Stomach smooth muscle (tissue), 2 donors: ENCODE measurements at regions not wholly inside any gene's neighbourhood (a gene's known extent, or its start where the extent isn't known, plus 50 kb on each side); places are given as distances from the start of the nearest gene placed in this dataset.

Experiments
- H3K27ac ChIP-seq: one replicate; pipeline ENCODE4 v1.7.0; 2013; ENCODE audit warnings: mild to moderate bottlenecking, low read length, inconsistent platforms
- H3K27me3 ChIP-seq, 2 donors: one replicate each; pipeline ENCODE4 v1.7.0; 2013; ENCODE audit warnings: low read length in 2 of 2; ENCODE audit not compliant: insufficient read depth in 2 of 2, control insufficient read depth in 1 of 2
- H3K36me3 ChIP-seq, 2 donors: one replicate each; pipeline ENCODE4 v1.7.0; 2013; ENCODE audit warnings: low read length in 2 of 2; ENCODE audit not compliant: control insufficient read depth in 2 of 2, insufficient read depth in 2 of 2
- H3K4me1 ChIP-seq: one replicate; pipeline ENCODE4 v1.7.0; 2013; ENCODE audit warnings: low read length; ENCODE audit not compliant: control insufficient read depth, insufficient read depth
- H3K4me3 ChIP-seq, 2 donors: one replicate each; pipeline ENCODE4 v1.7.0; 2013; ENCODE audit warnings: low read length in 2 of 2
- H3K9ac ChIP-seq, 2 donors: one replicate each; pipeline ENCODE4 v1.7.0; 2013; ENCODE audit warnings: low read length in 2 of 2, mild to moderate bottlenecking in 1 of 2
- H3K9me3 ChIP-seq, 2 donors: one replicate each; pipeline ENCODE4 v1.7.0; 2013; ENCODE audit warnings: low read length in 2 of 2; ENCODE audit not compliant: control insufficient read depth in 2 of 2
- donor health status: healthy.
- donor health status: Pancreatic carcinoma.

- Histone ChIP-seq H3K4me1 (peaks cover 17% of the 10 kb centered on the region), H3K9ac (no peak overlapping the region), H3K27ac (no peak overlapping the region), H3K27me3 (no peaks in the 10 kb centered on the region), H3K36me3 (no peaks in the 10 kb centered on the region), H3K9me3 (no peaks in the 10 kb centered on the region), H3K4me3 (no peak overlapping the region)
Observed at GRCh38 chr3:30521156-30521715, 85.2 kb upstream of the TGFBR2 start.

- H3K27ac ChIP-seq: no peak overlapping the region
- H3K4me1 ChIP-seq: peaks cover 16% of the 10 kb centered on the region
- no peaks in the 10 kb centered on the region for H3K36me3 ChIP-seq
- no peaks in the 10 kb centered on the region for H3K9me3 ChIP-seq
- no peaks in the 10 kb centered on the region for H3K27me3 ChIP-seq
- no peak overlapping the region for H3K4me3 ChIP-seq
- H3K9ac ChIP-seq: no peak overlapping the region
Observed at GRCh38 chr3:30522476-30522875, 83.9 kb upstream of the TGFBR2 start.

- Histone ChIP-seq H3K9me3 (no peaks in the 10 kb centered on the region), H3K27me3 (no peaks in the 10 kb centered on the region), H3K36me3 (no peaks in the 10 kb centered on the region), H3K4me3 (no peak overlapping the region), H3K9ac (no peak overlapping the region), H3K27ac (no peak overlapping the region), H3K4me1 (peaks cover 8% of the 10 kb centered on the region)
Observed at GRCh38 chr3:30523366-30523765, 83.0 kb upstream of the TGFBR2 start.

- Histone ChIP-seq H3K9me3 (no peaks in the 10 kb centered on the region), H3K9ac (no peak overlapping the region), H3K4me3 (no peak overlapping the region), H3K36me3 (no peaks in the 10 kb centered on the region), H3K27ac (no peak overlapping the region), H3K4me1 (no peaks in the 10 kb centered on the region), H3K27me3 (no peaks in the 10 kb centered on the region)
Observed at GRCh38 chr3:30524357-30525040, 81.9 kb upstream of the TGFBR2 start.

- H3K4me1 ChIP-seq: no peaks in the 10 kb centered on the region
- no peak overlapping the region for H3K9ac ChIP-seq
- no peaks in the 10 kb centered on the region for H3K36me3 ChIP-seq
- H3K27ac ChIP-seq: no peak overlapping the region
- no peaks in the 10 kb centered on the region for H3K27me3 ChIP-seq
- H3K9me3 ChIP-seq: no peaks in the 10 kb centered on the region
- no peak overlapping the region for H3K4me3 ChIP-seq
Observed at GRCh38 chr3:30526031-30526430, 80.4 kb upstream of the TGFBR2 start.

GRCh38 chr3:30527186-30527585 lies 79.2 kb upstream of the TGFBR2 start:
- H3K9ac ChIP-seq: no peak overlapping the region
- H3K27ac ChIP-seq: no peak overlapping the region
- H3K4me3 ChIP-seq: no peak overlapping the region
- H3K27me3 ChIP-seq: no peaks in the 10 kb centered on the region
- H3K4me1 ChIP-seq: no peaks in the 10 kb centered on the region
- H3K36me3 ChIP-seq: no peaks in the 10 kb centered on the region
- H3K9me3 ChIP-seq: no peaks in the 10 kb centered on the region

- no peaks in the 10 kb centered on the region for H3K36me3 ChIP-seq
- H3K27me3 ChIP-seq: no peaks in the 10 kb centered on the region
- no peak overlapping the region for H3K4me3 ChIP-seq
- no peak overlapping the region for H3K27ac ChIP-seq
- H3K9me3 ChIP-seq: no peaks in the 10 kb centered on the region
- no peaks in the 10 kb centered on the region for H3K4me1 ChIP-seq
- H3K9ac ChIP-seq: no peak overlapping the region
Observed at GRCh38 chr3:30527720-30528119, 78.7 kb upstream of the TGFBR2 start.

- Histone ChIP-seq H3K36me3 (no peaks in the 10 kb centered on the region), H3K4me3 (no peak overlapping the region), H3K4me1 (no peaks in the 10 kb centered on the region), H3K27ac (no peak overlapping the region), H3K9ac (no peak overlapping the region), H3K27me3 (no peaks in the 10 kb centered on the region), H3K9me3 (no peaks in the 10 kb centered on the region)
Observed at GRCh38 chr3:30530084-30530483, 76.3 kb upstream of the TGFBR2 start.

- H3K27me3 ChIP-seq: no peaks in the 10 kb centered on the region
- no peak overlapping the region for H3K4me3 ChIP-seq
- H3K27ac ChIP-seq: no peak overlapping the region
- H3K36me3 ChIP-seq: no peaks in the 10 kb centered on the region
- H3K4me1 ChIP-seq: no peaks in the 10 kb centered on the region
- no peak overlapping the region for H3K9ac ChIP-seq
- no peaks in the 10 kb centered on the region for H3K9me3 ChIP-seq
Observed at GRCh38 chr3:30531017-30531570, 75.3 kb upstream of the TGFBR2 start.

- no peak overlapping the region for H3K9ac ChIP-seq
- no peak overlapping the region for H3K4me3 ChIP-seq
- no peaks in the 10 kb centered on the region for H3K27me3 ChIP-seq
- no peaks in the 10 kb centered on the region for H3K9me3 ChIP-seq
- no peaks in the 10 kb centered on the region for H3K36me3 ChIP-seq
- H3K27ac ChIP-seq: no peak overlapping the region
- H3K4me1 ChIP-seq: no peaks in the 10 kb centered on the region
Observed at GRCh38 chr3:30535525-30535924, 70.9 kb upstream of the TGFBR2 start.

- Histone ChIP-seq H3K36me3 (no peaks in the 10 kb centered on the region), H3K27me3 (no peaks in the 10 kb centered on the region), H3K9me3 (no peaks in the 10 kb centered on the region), H3K4me1 (no peaks in the 10 kb centered on the region), H3K4me3 (no peak overlapping the region), H3K9ac (no peak overlapping the region), H3K27ac (no peak overlapping the region)
Observed at GRCh38 chr3:30538791-30539190, 67.6 kb upstream of the TGFBR2 start.
